Lower leg skin (tissue), 3 donors: ENCODE measurements at regions not wholly inside any gene's neighbourhood (a gene's known extent, or its start where the extent isn't known, plus 50 kb on each side); places are given as distances from the start of the nearest gene placed in this dataset.

Experiments
- CTCF ChIP-seq, 3 donors: fragments of 450-650 bp; IDR thresholded peaks; one replicate each; pipeline ENCODE4 v1.5.1; 2016; ENCODE audit warnings: antibody characterized with exemption in 3 of 3, mild to moderate bottlenecking in 3 of 3, moderate library complexity in 2 of 3
- POLR2A ChIP-seq, 2 donors: fragments of 450-650 bp; IDR thresholded peaks; one replicate each; pipeline ENCODE4 v1.6.1; 2016 to 2017; ENCODE audit warnings: antibody characterized with exemption in 2 of 2, mild to moderate bottlenecking in 1 of 2, moderate library complexity in 1 of 2

DNA sequence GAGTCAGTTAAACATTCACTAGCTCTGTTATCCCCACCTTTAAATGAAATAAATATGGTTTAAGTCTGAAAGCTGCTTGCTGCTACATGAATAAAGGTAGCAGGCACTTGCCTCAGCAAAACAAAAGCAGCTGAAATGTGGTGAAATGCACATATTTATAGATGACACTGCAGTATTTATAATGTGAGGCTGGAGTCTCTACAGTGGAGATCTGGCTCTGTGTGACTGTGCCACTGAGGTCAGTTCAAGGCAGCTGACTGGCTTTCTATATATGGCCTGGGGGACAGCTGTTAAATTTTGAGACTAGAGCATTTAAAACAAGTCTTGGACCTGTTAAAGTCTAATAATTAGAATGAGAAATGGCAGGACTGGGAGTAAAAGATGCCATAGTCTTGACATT lies 859.6 kb upstream of the SEMA6A start:
- no peak for TF ChIP-seq CTCF (IDR thresholded peaks at IDR 0.05)
- no peak for TF ChIP-seq POLR2A (IDR thresholded peaks at IDR 0.05)
